HG02588 (cell line): ENCODE measurements at regions not wholly inside any gene's neighbourhood (a gene's known extent, or its start where the extent isn't known, plus 50 kb on each side); places are given as distances from the start of the nearest gene placed in this dataset.
"Not testable (repeated sequence)": the region's sequence is repeated elsewhere in the genome, so short reads cannot be mapped to it uniquely, and the experiment has no call there.

Experiments used
- ATAC-seq: cut with Tn5 transposase; IDR thresholded peaks from one replicate; pipeline ENCODE4 v1.9.1; 2021; ENCODE audit warnings: mild to moderate bottlenecking, moderate library complexity; ENCODE audit not compliant: unreplicated experiment

DNA sequence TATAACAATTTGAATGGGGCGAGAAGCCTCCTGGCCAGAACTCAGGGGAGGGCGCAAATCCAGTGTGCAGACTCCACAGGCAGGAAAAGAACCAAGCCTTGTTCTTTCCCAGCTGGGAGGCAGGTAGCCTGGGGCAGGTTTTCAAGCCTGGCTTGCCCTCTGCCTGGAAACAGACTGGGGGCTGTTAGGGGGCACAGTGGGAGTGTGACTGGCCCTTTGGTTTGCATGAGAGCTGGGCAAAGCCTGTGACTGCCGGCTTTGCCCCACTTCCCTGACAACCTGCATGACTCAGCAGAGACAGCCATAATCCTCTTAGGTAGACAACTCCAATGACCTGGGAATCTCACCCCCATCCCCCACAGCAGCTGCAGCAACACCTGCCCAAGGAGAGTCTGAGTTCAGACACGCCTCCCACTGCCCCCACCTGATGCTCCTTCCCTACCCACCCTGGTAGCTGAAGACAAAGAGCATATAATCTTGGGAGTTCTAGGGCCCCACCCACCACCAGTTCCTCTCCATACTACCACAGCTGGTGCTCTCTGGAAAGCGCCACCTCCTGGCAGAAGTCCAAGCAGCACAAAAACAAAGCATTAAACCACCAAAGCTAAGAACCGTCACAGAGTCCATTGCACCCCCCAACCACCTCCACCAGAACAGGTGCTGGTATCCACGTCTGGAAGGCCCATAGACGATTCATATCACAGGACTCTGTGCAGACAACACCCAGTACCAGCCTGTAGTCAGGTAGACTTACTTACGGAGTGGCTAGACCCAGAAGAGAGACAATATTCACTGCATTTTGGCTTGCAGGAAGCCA lies 402.5 kb downstream of the STK39 start:
- ATAC-seq, result no peak

- no peak for ATAC-seq
These were observed 403.7 kb downstream of the STK39 start for GRCh38 chr2:167843657-167844056.

DNA sequence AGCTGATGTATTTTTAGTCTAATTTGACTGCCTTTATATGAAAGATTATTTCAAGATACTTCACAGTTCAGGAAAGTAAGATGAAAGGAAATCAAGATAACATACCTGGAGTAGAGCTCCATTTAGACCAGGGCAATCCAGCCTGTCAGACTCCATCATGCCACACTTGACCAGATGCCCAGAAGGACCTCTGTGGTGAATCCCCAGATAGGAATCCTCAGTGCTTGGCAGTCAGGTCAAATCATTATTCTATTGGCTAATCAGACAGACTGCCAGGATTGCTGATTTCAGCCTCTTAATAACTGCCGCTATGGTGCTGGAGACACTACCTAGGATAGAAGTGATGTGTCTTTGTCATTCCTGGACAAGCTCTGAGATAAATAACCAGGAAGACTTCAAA lies 404.2 kb downstream of the STK39 start:
- ATAC-seq, result no peak

- no peak for ATAC-seq
These were observed 405.3 kb downstream of the STK39 start for GRCh38 chr2:167842047-167842446.

DNA sequence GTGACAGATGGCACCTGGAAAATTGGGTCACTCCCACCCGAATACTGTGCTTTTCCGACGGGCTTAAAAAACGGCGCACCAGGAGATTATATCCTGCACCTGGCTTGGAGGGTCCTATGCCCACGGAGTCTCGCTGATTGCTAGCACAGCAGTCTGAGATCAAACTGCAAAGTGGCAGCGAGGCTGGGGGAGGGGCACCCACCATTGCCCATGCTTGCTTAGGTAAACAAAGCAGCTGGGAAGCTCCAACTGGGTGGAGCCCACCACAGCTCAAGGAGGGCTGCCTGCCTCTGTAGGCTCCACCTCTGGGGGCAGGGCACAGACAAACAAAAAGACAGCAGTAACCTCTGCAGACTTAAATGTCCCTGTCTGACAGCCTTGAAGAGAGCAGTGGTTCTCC lies 412.1 kb downstream of the STK39 start:
- ATAC-seq, result not testable (repeated sequence)

- ATAC-seq, result no peak
These were observed 412.7 kb downstream of the STK39 start for GRCh38 chr2:167834707-167835106.

GRCh38 chr2:167833294-167833693 lies 414.1 kb downstream of the STK39 start:
- ATAC-seq, result no peak

DNA sequence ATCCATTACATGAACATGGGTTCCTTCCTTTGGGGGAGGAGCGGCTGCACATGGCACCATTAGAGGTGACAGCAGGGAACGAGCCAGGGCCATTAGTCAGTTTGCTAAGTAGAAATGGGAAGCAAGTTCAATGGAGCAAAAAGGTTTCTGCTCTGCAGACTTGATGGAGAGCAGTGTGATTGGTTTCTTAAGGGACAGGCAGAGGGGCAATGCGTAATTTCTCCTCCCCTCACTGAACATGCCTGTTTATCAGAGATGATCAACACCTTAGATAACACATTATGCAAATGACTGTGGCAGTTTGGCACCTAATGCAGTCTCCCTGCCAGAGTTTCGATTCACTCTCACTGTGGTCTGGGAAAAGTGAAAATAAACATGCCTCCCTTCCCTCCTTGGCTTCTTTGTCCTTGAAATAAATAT lies 414.5 kb downstream of the STK39 start:
- no peak for ATAC-seq

GRCh38 chr2:167827352-167828097 lies 419.9 kb downstream of the STK39 start:
- ATAC-seq, result no peak

GRCh38 chr2:167826906-167827305 lies 420.5 kb downstream of the STK39 start:
- ATAC-seq, result no peak

GRCh38 chr2:167825664-167826063 lies 421.7 kb downstream of the STK39 start:
- ATAC-seq, result no peak

DNA sequence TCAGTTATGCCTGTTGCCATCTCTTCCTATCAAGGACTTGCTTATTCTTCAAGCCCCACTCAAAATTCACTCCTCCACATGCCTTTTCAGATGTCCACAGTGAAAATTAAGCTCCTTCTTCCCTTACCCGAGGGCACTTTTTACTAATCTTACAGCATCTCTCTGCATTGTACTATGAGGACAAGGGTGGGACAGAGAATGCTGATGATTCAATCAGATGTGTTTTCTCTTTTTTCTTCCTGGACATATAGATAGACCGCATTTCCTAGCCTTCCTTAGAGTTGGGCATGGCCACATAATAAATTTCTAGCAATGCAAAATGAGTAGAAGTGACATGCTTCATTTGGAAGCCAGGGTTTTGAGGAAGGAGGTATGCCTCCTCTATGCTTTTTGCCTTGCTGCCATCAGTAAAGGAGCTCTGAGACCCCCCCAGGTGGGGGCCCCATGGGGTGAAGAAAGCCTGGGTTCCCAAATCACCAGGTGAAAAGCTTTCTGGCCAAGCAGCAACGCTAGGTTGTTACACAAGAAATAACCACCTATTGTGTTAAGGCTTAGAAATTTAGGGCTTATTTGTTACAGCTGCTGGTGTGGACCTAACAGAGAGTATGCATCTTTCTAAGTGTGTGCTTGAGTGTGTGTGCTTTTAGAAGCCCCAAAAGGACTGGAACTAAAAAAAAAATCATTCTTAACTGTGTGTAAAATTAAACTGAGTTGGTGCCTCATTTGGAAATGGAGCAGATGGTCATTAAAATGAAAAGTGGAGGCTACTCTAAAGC lies 424.5 kb downstream of the STK39 start:
- ATAC-seq, result no peak

DNA sequence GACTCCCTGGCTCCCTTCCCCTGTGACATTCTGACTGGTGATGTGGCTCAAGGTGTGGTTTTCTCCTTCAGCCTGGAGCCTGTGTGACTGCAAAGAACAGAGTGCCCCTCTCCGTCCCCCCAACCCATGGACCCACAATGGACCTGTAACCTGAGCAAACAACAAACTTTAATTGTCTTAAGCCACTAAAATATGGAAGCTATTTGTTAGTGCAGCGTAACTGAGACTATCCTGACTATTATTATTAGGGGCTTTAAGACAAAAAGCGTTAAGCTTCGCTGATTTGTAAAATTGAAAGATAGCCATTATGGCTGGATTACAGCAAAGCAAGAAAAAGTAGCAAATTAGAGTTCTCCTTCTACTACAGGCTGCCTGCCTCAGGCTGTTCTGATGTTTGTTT lies 426.9 kb downstream of the STK39 start:
- no peak for ATAC-seq

DNA sequence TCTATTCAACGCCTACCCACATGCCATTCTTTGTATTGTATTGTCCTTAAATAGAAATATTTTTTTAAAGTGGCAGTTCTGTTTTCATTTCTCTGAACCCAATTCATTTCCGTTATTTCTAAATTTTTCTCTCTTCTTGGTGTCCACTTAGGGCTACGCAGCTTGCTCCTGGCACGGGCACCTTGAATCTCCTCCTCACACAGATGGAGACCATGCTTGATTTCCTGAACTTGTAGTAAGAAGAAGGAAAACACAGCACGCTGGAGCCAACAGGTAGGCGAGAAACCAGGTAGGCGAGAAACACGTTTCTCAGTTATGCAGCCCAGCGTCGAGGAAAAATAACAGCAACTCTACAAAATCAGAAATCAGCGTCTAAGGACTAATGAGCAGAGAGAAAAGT lies 428.9 kb downstream of the STK39 start:
- no peak for ATAC-seq

DNA sequence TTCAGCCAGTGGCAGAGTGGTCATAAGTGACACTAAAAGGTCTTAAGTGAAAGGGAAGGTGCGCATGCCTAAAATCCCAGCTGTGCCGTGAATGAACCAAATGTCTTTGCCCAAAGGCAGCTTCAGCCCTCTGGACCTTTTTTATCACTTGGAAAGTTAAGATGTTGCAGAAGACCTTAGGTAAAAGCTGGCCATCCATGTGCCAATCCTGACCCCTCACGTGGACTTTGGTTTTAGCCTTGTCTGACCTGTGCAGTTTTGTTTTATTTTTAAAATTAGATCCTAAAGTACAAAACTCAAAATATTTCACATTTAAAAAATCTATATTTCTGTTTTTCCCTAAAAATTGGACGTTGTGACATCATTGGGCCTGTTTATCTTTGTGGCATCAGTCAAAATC lies 429.5 kb downstream of the STK39 start:
- ATAC-seq, result no peak

DNA sequence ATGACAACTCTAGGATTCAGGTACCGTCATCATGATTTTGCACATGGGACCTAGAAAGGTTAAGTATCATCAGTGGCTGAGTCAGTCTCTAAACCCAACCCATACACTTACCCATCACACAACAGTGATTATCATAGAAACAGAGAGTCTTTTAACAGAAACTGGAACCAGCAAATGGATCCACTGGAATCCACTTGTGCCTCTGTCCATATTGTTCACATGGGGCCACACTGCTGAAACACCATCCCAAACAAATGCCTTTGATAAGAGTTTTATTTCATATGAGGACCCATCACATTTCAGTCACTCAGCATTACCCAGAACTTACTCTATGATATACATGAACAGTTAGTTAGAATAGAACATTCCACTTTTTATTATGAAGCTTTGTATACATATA lies 430.0 kb downstream of the STK39 start:
- ATAC-seq, result no peak

GRCh38 chr2:167816874-167817290 lies 430.5 kb downstream of the STK39 start:
- ATAC-seq, result no peak

GRCh38 chr2:167814881-167815718 lies 432.3 kb downstream of the STK39 start:
- ATAC-seq, result no peak

GRCh38 chr2:167814482-167814880 lies 432.9 kb downstream of the STK39 start:
- not testable (repeated sequence) for ATAC-seq

- not testable (repeated sequence) for ATAC-seq
These were observed 437.6 kb downstream of the STK39 start for GRCh38 chr2:167809799-167810198.
